GM18870 (cell line): ENCODE measurements at regions not wholly inside any gene's neighbourhood (a gene's known extent, or its start where the extent isn't known, plus 50 kb on each side); places are given as distances from the start of the nearest gene placed in this dataset.

Experiments used
- ATAC-seq: cut with Tn5 transposase; IDR thresholded peaks from one replicate; pipeline ENCODE4 v1.9.1; 2021; ENCODE audit warnings: moderate library complexity; ENCODE audit not compliant: unreplicated experiment

DNA sequence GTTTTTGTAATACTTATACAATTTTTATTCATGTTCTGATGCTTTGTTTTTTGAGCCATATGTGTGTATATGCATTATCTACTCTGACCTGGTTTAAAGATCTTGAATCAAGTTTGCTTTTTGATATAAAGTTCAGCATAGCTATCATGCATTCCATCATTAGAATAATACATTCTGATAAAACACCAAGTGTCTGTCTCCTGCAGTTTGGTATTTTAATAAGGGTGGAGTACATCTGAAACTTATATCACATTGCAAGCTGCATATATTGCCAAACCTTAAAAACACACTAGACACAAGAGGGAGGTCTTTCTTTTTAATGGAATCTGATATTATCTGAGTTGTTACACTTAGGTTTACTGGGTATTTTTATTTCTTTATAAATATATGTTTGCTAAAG is 102.8 kb upstream of the ADAMTSL1 start:
- ATAC-seq = no peak

DNA sequence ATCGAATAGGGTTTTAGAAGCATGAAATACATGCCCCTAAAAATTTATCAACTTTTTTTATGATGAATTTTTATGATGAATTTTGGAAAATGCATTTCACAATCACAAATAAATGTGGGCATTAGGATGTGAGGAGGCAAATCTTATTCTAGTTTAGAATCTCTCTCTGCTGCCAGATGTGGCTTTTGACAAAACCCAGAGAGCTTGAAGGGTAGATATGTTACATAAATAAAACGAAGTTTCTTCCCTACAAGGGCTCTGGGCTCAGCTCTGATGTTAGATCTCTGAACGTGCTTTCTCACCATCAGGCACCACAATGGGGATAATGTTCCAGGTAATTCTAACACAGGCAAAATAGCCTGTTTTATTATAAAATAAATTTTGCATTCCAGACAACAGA is 102.3 kb upstream of the ADAMTSL1 start:
- ATAC-seq = no peak

DNA sequence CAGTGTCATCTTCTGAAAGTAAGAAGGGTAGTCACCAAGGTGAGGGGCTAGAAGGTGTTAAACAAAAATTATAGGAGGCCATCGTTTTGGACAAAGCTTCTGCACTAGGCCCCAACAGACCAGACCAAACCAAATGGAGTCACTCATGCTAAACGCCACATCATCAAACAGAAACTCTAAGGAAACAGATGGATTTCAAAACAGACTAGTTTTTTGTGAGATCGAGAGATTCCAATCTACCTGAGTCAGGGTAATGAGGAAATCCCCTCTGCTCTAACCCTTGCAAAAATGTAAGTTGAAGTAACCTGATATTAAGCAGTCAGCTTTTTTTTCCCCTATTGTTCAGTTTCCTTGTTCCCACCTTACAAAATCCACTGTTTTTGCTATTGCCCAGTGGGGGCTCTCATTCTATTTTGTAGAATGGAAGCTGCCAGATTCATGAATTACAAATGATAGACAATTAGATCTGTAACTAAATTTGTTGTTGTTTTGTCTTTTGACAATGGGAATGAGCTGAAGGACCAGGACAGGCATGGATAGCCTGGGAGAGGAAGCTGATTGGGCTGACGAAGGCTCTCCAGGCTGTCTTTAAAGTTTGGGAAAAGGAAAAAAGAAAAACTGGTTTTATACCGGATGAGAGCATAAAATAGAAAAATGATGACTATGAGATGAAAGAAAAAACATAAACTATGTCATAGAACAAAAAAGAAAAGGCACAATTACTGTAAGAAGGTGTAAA is 94.7 kb upstream of the ADAMTSL1 start:
- no peak for ATAC-seq

DNA sequence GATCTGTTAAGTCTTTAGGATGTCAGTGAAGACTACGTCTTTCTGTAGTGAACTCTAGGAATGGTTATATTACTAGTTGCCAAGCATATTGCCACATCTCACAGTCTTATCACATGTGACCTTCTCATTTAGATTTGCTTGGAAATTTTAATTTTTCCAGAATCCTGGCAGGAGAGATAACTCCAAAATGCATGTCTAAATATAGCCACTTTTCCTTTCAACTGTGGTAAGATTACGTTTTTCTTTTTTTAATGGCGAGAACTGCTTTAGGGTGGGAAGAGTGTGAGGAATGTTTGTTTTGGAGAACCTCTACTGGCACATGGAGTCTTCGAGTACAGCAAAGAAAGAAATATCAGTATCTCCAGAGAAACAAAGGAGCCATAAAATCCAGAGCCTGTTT is 91.7 kb upstream of the ADAMTSL1 start:
- ATAC-seq = no peak

DNA sequence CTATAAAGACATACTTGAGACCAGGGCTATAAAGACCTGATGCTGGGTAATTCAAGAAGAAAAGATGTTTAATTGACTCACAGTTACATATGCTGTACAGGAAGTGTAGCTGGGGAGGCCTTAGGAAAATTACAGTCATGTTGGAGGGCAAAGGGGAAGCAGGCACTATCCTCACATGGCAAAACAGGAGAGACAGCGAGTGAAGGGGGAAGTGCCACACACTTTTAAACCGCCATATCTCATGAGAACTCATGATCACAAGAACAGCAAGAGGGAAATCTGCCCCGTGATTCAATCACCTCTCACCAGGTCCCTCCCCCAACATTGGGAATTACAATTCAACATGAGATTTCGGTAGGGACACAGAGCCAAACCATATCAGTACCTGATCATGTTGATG is 89.9 kb upstream of the ADAMTSL1 start:
- ATAC-seq = no peak

DNA sequence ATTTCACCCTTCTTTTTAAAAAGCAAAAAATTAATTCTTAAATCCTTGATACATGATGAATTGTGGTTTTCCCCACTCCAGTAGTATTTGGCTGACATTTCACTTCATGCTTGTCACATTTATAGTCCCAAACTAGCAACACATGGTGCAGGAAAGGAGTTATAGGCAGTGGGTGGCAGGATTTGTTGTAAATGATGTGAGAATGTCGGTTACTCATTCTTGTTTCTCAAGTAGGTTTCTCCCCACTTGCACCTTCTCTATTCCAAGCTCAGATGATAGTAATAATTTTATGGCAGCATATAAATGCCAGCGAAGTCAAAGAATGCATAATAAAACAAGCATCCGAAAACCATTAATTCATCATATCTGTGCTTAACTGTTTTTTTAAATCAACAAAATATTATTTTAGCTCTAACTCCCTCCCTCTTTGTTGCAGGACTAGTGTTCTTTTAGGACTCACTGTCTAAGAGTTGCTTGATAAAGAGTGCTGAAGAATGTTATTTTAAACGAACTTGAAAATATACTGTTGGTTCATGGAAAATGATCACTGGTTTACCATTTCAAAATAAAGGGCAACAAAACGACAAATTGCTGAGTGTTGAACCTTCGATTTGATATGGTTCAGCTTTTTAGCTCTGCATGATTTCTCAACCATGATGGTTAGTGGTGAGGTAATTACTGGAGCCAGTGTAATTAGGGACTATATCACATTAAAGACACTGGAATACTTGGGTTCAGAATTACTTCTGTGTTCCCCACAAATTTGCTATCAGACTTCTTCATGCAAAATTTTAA is 88.1 kb upstream of the ADAMTSL1 start:
- no peak for ATAC-seq

DNA sequence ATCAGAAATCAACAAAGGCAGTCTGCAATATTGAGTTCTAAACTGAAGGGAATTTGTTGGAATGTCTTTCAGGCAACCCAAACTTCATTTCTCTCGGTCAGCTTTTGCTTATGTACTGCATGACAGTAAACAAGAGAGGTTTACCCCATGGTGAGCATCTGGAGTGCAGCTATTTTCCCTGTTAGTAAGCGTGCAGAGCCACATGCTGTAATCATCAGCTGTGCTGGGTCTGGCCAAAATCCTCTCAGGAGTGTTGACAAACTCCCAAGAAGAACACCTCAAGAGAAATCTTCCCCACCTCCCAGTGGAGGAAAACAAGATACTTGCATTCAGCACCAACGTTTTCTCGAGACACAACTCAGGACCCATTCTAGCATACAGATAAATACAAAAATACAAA is 83.6 kb upstream of the ADAMTSL1 start:
- ATAC-seq = no peak

DNA sequence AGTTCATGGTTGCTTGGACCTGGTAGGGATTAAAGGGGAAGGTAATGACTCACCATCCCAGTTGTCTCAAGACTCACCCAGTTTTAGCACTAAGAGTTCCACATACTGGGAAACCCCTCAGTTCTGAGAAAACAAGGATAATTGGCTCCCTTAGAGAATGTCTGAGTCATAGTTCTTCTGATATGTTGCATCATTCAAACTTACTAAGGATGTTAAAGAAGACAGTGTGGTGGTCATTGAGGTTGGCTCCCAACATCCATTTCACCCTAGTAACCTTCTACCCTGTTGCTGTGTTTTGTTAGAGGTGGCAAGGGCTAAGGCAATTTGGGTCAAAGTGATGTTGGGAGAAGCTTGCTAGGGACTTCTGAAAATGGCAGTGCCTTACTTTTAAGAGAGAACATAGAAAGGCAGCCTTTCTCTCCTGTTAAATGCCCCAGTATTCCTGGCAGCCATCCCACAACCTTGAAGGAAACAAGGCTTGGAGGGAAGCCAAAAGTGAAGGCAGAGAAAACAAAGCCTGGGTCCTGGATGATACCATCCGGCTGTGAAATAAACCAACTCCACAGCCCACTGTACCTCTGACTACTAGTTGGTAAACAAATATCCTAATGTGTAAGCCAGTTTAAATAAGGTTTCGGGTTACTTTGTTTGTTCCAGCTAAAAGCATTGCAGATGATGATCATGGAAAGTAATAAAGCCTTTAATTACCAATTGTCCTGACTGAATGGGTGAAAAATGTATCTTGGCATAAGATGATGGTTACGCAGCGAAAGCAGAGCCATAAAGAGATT is 80.4 kb upstream of the ADAMTSL1 start:
- ATAC-seq = no peak

DNA sequence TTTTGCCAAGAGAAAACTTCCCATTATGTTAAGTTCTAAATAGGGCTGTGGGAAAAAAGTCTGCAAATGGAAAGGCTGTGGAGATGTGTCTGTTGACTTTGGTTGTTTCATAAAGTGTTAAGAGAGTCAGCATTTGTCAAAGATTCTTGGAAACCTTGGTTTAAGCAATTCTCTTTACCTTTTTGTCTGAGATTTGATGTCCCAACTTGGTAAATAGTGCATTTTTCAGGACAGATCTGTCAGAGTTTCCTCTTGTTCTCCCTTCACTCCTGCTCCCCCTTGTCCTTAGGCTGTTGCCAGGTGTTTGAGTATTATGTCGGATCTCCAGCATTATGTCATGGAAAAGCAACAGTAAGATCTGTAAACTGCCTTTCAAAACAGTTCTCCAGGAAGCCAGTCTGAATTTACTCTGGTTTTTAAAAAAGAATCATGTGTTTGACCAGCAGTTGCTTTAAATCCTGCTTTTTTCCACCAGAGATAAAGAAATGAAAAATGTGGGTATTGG is 79.1 kb upstream of the ADAMTSL1 start:
- ATAC-seq = no peak

DNA sequence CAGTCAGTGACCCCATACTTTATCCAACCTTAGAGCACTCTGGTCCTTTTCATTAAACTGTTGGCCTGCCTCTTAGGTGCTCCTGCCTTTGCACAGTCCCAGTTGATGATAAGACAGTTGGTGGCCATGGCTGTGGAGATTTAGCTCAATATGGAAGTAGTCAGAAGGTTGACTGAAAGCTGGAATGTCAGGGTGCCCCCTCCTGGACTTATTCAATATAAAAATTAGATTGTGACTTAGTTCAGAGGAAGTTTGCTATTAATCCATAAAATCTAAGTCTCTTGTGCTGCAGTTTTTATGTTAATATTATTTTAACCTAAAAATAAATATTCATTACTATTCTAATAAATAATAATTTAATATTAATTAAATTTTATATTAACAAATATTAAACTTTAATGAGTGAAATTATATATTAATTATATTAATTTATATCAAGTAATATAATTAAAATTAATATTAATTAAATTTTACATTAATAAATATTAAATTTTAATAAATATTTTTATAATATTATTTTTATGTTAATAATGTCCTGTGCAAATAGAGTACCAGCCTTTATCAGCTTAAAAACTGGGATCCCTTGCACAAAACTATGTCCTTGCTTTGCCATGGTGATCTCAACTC is 77.7 kb upstream of the ADAMTSL1 start:
- no peak for ATAC-seq

DNA sequence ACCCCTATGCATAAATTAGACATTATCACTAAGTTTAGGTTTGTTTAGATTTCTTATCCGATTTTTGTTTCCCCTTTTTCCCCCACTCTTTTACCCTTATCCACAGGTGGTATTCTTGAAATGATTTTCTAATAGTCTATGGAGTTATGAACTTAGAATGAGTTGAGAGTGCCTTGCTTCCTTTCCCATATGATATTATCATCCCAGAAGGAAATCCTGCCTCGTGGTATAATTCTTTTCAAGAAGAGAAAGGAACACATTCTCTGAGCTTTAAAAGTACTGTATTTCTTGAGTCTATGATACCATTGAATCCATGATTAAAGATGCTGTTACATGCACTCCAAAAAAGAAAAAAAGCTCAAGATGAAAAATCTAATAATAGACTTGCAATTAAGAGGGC is 76.9 kb upstream of the ADAMTSL1 start:
- ATAC-seq = no peak

DNA sequence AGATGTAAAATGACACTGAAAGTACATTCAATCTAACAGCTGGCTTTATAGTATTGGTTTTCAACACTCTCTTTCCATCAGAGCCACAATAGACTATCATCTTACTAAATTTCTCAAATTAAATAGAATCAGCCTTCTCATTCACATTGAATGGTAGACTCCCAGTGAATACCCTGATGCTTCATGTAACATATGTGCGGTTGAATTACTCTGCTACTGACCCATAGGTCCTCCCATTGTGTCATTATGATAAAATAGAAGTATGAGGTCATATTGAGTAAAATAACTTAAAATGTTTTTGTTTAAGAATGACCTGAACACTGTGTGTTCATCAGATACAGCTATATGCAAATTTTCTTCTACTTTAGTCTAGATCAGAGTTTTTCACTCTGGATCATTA is 75.9 kb upstream of the ADAMTSL1 start:
- ATAC-seq = no peak

DNA sequence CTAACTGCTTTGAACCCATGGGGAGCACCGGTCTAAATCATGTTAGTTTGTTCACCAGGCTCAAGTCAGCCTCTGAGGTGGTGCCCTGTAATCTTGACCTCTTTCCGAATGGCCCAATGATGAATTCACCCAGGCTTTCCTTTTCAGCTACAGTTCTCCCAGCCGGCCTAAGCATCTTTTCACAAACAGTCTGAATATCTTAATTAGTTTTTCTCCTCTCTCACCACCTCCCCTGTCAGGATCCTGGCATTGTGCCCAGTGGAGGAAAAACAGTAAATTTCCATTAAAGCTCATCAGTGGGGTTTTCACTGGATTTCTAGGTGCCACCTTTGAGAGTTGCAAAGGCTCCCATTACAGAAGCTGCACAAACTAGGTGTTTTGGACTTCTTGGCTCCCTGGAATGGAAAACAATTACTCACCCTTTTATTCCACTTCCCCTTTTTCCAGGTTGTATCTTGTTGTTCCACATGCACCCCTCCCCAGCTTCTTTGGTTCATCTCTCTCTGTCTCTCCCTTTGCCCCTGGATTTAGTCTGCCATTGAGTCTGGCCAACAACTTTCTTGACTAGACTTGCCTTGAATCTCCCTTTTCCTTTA is 69.4 kb upstream of the ADAMTSL1 start:
- no peak for ATAC-seq

DNA sequence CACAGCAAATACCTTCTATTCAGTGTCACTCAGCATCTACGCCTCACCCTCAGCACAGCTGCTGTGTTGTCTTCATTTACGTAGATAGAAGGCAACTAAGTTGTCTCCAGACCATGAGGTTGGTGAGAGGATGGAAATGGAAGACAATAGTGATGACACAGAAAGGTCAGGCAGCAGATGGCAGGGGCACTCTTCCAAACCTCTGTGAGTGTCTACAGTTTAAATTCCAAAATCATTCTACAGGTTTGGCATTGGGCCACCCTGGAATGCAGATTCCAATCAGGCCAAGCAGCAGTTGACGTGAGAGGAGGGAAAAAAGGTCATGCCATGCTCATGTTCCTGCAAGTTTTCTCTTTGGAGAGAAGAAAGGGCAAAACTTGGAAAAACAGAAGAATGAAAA is 68.7 kb upstream of the ADAMTSL1 start:
- no peak for ATAC-seq

DNA sequence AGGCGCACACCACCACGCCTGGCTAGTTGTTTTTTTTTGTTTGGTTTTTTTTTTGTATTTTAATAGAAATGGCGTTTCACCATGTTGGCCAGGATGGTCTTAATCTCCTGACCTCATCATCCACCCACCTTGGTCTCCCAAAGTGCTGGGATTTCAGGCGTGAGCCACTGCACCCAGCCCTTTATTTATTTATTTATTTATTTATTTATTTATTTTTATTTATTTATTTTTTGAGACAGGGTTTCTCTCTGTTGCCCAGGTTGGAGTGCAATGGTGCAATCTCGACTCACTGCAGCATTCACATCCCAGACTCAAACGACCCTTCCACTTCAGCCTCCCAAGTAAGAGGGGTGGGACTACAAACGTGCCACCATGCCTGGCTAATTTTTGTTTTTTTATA is 63.0 kb upstream of the ADAMTSL1 start:
- ATAC-seq = no peak

DNA sequence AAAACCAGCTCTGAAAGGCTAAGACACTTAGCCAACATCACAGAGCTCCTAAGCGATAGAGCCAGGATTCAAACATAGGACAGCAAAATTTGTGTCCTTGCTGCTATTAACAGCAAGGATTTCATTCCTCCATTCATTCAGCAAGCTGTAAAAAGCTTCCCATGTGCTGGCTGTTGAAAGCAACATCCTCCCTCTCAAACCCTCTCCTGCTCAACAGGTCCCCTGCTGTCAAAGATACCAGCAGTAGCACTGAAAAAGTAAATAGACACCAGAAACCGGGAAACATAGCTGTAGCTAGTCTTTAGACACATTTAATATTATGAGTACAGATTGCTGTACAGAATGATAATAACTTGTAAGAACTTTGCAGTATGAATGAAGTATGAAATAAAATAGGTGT is 52.6 kb upstream of the ADAMTSL1 start:
- no peak for ATAC-seq

DNA sequence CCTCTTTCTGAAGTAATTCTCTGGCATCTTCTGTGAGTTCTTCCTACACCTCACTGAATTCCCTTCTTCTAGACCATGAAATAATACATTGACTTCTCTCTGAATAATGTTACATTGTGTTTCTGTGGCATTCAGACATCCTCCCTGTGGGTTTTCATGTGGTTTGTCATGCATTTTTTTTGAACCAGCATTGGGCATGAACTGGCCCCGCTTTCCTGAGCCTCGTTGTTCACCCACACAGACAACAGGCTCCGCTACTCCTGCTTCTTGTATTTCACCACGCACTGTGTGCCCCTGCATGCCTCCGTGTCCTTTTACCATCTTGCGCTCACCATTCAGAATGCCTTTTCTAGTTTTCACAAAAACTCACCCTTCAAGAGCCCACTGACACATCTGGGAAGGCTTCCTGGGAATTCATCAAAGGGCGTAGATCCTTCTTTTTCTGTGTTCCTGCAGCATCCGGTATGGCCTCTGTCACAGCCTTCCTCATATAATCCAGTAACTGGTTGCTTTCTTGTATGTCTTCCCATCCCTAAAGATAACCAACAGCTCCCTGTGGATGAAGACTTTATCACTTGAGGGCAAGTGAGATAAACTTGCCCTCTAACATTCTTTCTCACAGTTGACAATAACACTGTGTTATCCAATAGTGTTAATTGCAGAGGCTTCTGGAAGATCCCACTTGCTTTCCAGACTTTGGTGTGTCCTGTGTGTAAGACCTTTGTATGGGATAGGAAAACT is 51.5 kb upstream of the ADAMTSL1 start:
- no peak for ATAC-seq

DNA sequence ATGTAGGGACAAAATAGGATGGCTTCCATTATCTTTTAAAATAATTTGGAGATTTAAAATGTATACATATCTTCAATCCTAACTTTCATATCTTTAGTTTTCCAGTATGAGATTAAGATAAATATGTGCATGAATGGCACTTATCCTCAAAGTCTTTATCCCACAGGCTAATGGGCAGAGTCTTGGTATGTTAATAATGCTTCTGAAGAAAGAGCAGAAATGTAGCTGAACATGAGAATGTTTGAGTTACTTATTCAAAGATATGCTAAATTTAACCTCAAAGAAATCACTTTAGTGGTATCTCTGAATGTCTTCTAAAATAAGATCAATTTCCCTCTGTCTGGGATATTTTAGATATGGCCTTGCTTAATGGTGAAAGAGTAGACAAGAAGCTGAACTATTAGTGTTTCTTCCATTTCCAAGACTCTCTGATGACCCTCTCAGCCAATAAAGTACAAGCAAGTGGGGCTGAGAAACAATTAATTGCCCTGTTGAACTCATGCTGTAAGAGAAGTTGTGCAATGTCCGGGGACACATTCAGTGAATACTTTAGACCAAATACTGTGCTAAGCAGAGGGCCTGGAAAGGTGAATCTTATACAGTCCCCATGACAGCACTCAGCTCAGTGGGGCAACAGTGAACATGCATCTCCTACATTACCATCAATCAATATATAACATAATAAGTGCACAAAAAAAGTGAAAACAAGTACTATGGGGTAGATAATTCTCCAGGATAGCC is 50.0 kb upstream of the ADAMTSL1 start:
- no peak for ATAC-seq
